ENCODE measurements at regions not wholly inside any gene's neighbourhood (a gene's known extent, or its start where the extent isn't known, plus 50 kb on each side); places are given as distances from the start of the nearest gene placed in this dataset.
"Not testable (repeated sequence)": the region's sequence is repeated elsewhere in the genome, so short reads cannot be mapped to it uniquely, and the experiment has no call there.

GRCh38 chr2:220371211-220371610 is 743.8 kb downstream of the SLC4A3 start:
- ATAC-seq (ENCODE audit: low FRiP score): no peak
- no peak for DNase-seq (ENCODE audit: low spot score)
- no peak for TF ChIP-seq CTCF (IDR thresholded peaks at IDR 0.05)

GRCh38 chr2:220373878-220374277 is 746.4 kb downstream of the SLC4A3 start:
- ATAC-seq (ENCODE audit: low FRiP score) (no peak), DNase-seq (ENCODE audit: low spot score) (no peak)
- no peak for TF ChIP-seq CTCF (IDR thresholded peaks at IDR 0.05)

- DNase-seq (ENCODE audit: low spot score) (no peak), ATAC-seq (ENCODE audit: low FRiP score) (no peak)
- TF ChIP-seq CTCF (IDR thresholded peaks at IDR 0.05): no peak
Observed at GRCh38 chr2:220374282-220374681, 746.9 kb downstream of the SLC4A3 start.

GRCh38 chr2:220377482-220378155 is 750.2 kb downstream of the SLC4A3 start:
- DNase-seq (ENCODE audit: low spot score) (no peak), ATAC-seq (ENCODE audit: low FRiP score) (no peak)
- no peak for TF ChIP-seq CTCF (IDR thresholded peaks at IDR 0.05)

- ATAC-seq (ENCODE audit: low FRiP score); DNase-seq (ENCODE audit: low spot score): not testable (repeated sequence)
Observed at GRCh38 chr2:220387758-220388157, 760.3 kb downstream of the SLC4A3 start.

GRCh38 chr2:220393711-220394110 is 766.3 kb downstream of the SLC4A3 start:
- ATAC-seq (ENCODE audit: low FRiP score) (no peak), DNase-seq (ENCODE audit: low spot score) (no peak)
- TF ChIP-seq CTCF (IDR thresholded peaks at IDR 0.05): no peak

- DNase-seq (ENCODE audit: low spot score) (no peak), ATAC-seq (ENCODE audit: low FRiP score) (no peak)
Observed at GRCh38 chr2:220394433-220394832, 767.0 kb downstream of the SLC4A3 start.

More at GRCh38 chr2:220394433-220394832, 767.0 kb downstream of the SLC4A3 start:
- no peak for TF ChIP-seq CTCF (IDR thresholded peaks at IDR 0.05)

Data from omental fat pad (tissue), 3 donors.